ENCODE measurements at regions not wholly inside any gene's neighbourhood (a gene's known extent, or its start where the extent isn't known, plus 50 kb on each side); places are given as distances from the start of the nearest gene placed in this dataset.

- no peak overlapping the region for H3K9ac ChIP-seq (ENCODE audit: low read depth in 1 of 2, low read length in 2 of 2)
- no peak for TF ChIP-seq HNF4A (conservative IDR thresholded peaks at IDR 0.05)
- TF ChIP-seq REST (IDR thresholded peaks at IDR 0.05) = no peak
- TF ChIP-seq GABPA (IDR thresholded peaks at IDR 0.05 in 1 of 2, conservative IDR thresholded peaks at IDR 0.05 in 1 of 2) = no peak
- TF ChIP-seq MAX (IDR thresholded peaks at IDR 0.05) = no peak
- TF ChIP-seq FOXA2 (IDR thresholded peaks at IDR 0.05) = no peak
- no peak for TF ChIP-seq EGR1 (IDR thresholded peaks at IDR 0.05; ENCODE audit: low read depth in 2 of 2)
- no peak for TF ChIP-seq HNF4G (IDR thresholded peaks at IDR 0.05)
- TF ChIP-seq NR2F2 (IDR thresholded peaks at IDR 0.05) = no peak
- no peaks in the 10 kb centered on the region for H3K4me1 ChIP-seq (ENCODE audit: control insufficient read depth in 4 of 4, insufficient read depth in 4 of 4, low read length in 3 of 4)
- no peaks in the 10 kb centered on the region for H3K27me3 ChIP-seq (ENCODE audit: control insufficient read depth in 4 of 4, insufficient read depth in 4 of 4, low read length in 3 of 4)
- 71% methylated on average over 7 of the region's 7 CpGs for WGBS
- no peak overlapping the region for H3K4me3 ChIP-seq (ENCODE audit: low read depth in 1 of 3, low read length in 3 of 3)
- H3K9me3 ChIP-seq (ENCODE audit: control insufficient read depth in 4 of 4, low read length in 3 of 4) = peaks cover 3 to 11% (median 7%) of the 10 kb centered on the region in 4 donors
- no peaks in the 10 kb centered on the region for H3K36me3 ChIP-seq (ENCODE audit: control insufficient read depth in 4 of 4, insufficient read depth in 3 of 4, low read depth in 1 of 4, low read length in 3 of 4)
- no peak for DNase-seq (ENCODE audit: low spot score)
- no peak overlapping the region for H3K27ac ChIP-seq (ENCODE audit: low read depth in 1 of 2, low read length in 2 of 2)
Observed at GRCh38 chr1:5465281-5465711, 526.9 kb downstream of the NPHP4 start.

GRCh38 chr1:5464366-5464765 lies 527.9 kb downstream of the NPHP4 start:
- Histone ChIP-seq H3K27me3 (ENCODE audit: control insufficient read depth in 4 of 4, insufficient read depth in 4 of 4, low read length in 3 of 4) (no peaks in the 10 kb centered on the region), H3K9me3 (ENCODE audit: control insufficient read depth in 4 of 4, low read length in 3 of 4) (peaks cover 3 to 11% (median 7%) of the 10 kb centered on the region in 4 donors), H3K36me3 (ENCODE audit: control insufficient read depth in 4 of 4, insufficient read depth in 3 of 4, low read depth in 1 of 4, low read length in 3 of 4) (no peaks in the 10 kb centered on the region), H3K4me3 (ENCODE audit: low read depth in 1 of 3, low read length in 3 of 3) (no peak overlapping the region), H3K4me1 (ENCODE audit: control insufficient read depth in 4 of 4, insufficient read depth in 4 of 4, low read length in 3 of 4) (no peaks in the 10 kb centered on the region), H3K27ac (ENCODE audit: low read depth in 1 of 2, low read length in 2 of 2) (no peak overlapping the region), H3K9ac (ENCODE audit: low read depth in 1 of 2, low read length in 2 of 2) (no peak overlapping the region)
- WGBS = 86% methylated on average over 11 of the region's 11 CpGs
- DNase-seq (ENCODE audit: low spot score) = no peak
- no peak for TF ChIP-seq FOXA2 (IDR thresholded peaks at IDR 0.05)
- TF ChIP-seq RAD21 (IDR thresholded peaks at IDR 0.05) = no peak
- TF ChIP-seq HNF4A (conservative IDR thresholded peaks at IDR 0.05) = no peak
- TF ChIP-seq EGR1 (IDR thresholded peaks at IDR 0.05; ENCODE audit: low read depth in 2 of 2) = no peak
- no peak for TF ChIP-seq HNF4G (IDR thresholded peaks at IDR 0.05)
- TF ChIP-seq REST (IDR thresholded peaks at IDR 0.05) = no peak
- TF ChIP-seq RXRA (IDR thresholded peaks at IDR 0.05) = no peak
- TF ChIP-seq NR2F2 (IDR thresholded peaks at IDR 0.05) = no peak
- no peak for TF ChIP-seq ATF3 (IDR thresholded peaks at IDR 0.05)
- no peak for TF ChIP-seq MAX (IDR thresholded peaks at IDR 0.05)
- no peak for TF ChIP-seq ZBTB33 (IDR thresholded peaks at IDR 0.05)
